DLD1 (cell line): ENCODE measurements at regions not wholly inside any gene's neighbourhood (a gene's known extent, or its start where the extent isn't known, plus 50 kb on each side); places are given as distances from the start of the nearest gene placed in this dataset.

ENCODE experiments used
- in situ Hi-C: cut with HindIII; loops from 2 replicates; pipeline ENCODE4 v1.10.0; 2017; ENCODE audit warnings: low sequenced_read_pairs

DNA sequence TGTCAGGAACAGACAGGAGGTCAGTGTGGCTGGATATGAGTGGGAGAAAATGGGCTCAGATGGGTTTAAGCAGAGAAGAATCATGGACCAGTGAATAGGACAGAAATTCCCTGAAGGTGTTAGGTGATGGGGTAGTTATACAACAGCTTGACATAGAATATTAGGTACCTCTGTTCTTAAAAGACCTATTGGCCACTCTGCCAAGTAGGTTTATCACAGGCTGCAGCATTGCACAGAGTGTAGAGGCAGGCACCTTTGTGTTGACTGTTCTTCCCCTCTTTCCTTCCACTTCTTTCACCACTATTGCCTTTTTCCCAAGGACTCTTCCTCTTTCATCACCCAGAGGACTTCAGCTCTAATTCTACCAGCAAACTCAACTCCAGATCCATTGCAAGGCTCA, 274.4 kb downstream of the CDCA7 start:
- in situ Hi-C loops, result no loop called here

- in situ Hi-C loops, result no loop called here
These were observed 275.9 kb downstream of the CDCA7 start for GRCh38 chr2:173630425-173631126.

DNA sequence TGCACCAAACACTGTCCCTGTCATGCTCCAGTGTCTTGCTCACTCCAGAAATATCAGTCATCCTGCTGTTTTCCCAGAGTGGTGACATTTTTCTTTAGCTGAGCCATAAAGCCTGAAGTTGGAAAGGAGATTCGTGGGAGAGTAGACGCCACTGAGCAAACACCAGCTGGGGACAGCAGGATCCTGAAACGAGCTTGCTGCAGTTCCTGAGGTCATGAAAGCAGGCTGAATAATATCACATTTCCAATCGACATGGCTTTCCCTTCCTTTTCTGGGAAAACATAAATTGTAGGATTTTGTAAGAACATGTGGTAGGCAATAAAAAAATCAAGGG, 276.4 kb downstream of the CDCA7 start:
- in situ Hi-C loops, result no loop called here

- in situ Hi-C loops, result loop anchor here (10.0 kb wide), 1 partner anchor 69 kb away; no protein-coding TSS in a partner anchor
These were observed 289.5 kb downstream of the CDCA7 start for GRCh38 chr2:173644146-173644545.

DNA sequence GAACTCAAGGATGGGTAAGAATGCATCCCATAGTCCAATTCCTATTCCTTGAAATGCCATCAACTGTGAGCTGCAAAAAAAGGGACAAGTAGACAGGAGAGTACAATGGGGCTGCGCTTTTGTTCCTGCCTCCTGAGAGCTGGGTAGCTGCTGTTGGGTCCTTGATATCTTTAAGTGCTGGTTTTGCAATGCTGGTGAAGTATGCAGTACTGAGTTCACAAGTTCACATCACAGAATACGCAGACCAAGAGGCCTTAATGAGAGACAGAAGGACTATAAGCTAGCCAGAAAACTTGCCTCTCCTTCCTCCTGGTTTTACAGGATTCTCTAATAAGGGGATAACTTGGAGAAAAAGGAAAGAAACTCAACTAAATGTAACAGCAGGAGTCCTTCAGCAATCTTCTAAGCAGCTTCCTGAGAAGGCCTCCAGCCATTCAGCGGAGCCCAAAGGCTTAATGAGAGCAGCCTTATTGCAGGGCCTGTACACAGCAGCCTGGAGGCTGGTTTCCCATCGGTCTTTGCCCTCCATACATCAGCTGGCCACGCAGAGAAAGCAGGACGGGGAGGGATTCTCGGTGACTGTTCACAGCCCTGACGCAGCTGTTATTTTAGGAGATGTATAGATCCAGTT, 293.1 kb downstream of the CDCA7 start:
- in situ Hi-C loops, result loop anchor here (10.0 kb wide), 1 partner anchor 73 kb away; no protein-coding TSS in a partner anchor

DNA sequence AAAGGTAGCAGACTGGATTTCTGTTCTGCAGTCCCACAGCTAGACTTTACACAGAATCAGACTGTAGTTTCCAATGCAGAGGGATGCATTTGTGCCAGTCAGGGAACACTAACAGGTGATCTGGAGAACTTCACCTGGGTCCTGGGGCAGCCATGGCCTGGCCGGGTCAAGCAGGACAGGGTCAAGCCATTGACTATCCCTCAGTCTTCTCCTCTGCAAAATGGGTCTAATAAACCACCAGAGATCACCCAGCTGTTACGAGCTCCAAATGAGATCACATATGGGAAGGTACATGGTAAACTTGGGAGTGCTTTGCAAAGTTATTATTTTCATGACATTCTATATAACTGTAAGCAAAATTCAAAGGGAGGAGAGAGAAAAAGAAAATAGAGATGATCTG, 294.1 kb downstream of the CDCA7 start:
- in situ Hi-C loops, result loop anchor here (10.0 kb wide), 1 partner anchor 74 kb away; no protein-coding TSS in a partner anchor

DNA sequence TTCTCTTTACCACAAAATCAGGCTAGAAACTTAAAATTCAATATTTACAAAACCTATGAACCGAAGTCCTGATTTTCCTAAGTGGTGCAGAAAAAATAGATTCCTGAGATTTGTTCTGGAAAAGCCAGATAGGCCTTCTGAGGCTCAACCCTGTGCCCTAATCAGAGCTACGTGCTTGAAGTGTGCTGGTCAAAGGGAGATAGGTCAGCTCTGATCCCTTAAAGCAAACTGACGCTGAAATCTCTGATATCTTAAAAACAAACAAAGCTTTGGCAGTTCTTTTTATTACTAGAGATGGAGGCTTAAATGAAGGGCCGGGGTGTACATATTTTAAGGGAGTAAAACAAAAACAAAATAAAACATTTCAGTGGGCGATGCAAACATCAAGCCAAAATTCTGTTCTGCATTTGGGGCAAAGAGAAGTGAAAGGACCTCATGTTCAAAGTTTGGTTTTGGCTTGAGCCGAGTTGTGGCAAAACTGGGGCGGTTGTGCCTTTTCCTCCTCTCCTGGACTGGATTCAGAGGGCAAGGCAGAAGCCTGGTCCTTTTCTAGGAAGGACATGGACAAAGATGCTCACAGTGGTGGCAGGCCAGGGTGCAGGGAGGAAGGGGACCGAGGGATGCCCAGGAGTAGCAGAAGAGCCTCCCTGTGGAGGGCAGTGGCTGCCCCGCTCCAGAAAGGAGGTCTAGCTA, 295.0 kb downstream of the CDCA7 start:
- in situ Hi-C loops, result loop anchor here (10.0 kb wide), 1 partner anchor 75 kb away; no protein-coding TSS in a partner anchor

DNA sequence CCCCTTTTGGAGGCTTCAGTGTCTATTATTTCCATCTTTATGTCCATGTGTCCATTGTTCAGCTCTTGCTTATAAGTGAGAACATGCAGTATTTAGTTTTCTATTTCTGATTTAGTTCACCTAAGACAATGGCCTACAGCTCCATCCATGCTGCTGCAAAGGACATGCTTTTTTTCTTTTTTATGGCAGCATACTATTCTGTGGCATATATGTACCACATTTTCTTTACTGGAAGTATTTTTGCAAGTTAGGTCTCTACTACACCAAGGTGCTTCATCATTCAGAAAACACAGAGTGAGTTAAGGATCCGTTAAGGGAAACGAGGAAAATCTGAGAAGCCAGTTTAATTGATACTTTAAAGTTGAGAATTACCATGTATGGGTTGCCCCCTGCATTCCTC, 297.2 kb downstream of the CDCA7 start:
- in situ Hi-C loops, result no loop called here

GRCh38 chr2:173652311-173652710, 297.6 kb downstream of the CDCA7 start:
- in situ Hi-C loops, result no loop called here

DNA sequence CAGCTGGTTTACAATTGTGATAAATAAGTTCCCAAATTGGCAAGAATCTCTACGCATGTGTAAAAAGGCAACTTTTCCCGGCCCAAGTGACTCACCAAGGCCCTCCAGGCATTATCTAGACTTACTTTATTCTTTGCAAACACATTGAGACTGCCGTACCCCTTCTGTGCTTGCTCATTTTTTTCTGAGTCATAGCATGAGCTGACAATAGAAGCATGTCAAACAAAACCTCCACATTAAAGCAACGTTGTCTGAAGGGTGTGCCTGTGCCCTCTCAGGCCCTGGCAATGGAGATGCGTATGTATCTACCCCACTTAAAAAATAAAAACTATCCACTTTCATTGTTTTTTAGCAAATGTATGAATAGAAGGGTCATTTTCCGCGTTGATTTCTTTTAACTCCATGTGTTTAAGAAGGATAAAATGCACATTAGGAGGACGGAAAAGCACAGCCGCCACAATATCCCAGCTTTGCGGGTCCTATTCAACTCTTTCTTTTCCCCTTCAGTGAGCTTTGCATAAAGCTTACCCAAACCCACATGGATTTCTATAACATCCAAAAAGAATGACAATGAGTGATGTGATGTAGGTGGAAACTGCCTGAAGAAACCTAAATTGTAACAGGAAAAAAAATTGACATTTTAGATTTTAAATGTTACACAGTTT, 298.2 kb downstream of the CDCA7 start:
- in situ Hi-C loops, result no loop called here

DNA sequence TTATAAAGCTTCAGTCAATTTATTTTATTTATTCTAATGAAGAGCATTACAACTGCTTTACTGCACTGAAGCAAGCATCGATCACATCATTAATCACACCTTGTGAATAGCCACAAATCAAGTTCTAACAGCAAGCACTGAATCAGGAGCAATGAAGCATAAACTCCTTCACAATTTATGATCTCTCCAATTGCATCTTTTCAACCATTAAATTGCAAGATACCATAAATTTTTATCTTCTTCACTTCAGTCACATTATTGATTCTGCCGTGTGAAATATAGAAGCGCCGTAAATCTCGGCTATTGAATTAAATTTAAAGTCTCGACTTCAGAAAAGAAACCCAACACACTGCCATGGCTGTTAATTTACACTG, 298.7 kb downstream of the CDCA7 start:
- in situ Hi-C loops, result no loop called here

GRCh38 chr2:173654161-173654895, 299.7 kb downstream of the CDCA7 start:
- in situ Hi-C loops, result no loop called here

GRCh38 chr2:173654896-173655265, 300.2 kb downstream of the CDCA7 start:
- in situ Hi-C loops, result no loop called here

GRCh38 chr2:173656086-173656485, 301.4 kb downstream of the CDCA7 start:
- in situ Hi-C loops, result no loop called here

GRCh38 chr2:173657996-173658717, 303.5 kb downstream of the CDCA7 start:
- in situ Hi-C loops, result no loop called here

DNA sequence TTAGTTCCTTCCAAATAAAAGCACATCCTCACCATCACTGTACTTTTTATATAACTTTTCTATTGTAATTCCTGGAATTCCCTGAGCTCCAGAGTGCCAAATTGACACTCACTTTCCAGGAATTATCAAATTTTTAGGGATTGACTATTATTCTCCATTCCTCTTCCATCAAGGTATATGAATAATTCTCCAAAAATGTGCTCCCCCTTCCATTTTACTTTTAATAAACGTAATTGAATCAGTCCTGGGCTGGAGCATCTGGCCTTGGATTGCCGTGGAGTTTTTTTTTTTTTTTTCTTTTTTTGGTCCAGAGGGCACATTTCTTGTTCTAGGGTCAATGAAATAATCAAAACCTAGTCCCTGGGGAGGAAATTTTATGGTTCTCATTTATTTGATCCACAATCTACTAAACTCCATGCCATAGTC, 304.3 kb downstream of the CDCA7 start:
- in situ Hi-C loops, result no loop called here

DNA sequence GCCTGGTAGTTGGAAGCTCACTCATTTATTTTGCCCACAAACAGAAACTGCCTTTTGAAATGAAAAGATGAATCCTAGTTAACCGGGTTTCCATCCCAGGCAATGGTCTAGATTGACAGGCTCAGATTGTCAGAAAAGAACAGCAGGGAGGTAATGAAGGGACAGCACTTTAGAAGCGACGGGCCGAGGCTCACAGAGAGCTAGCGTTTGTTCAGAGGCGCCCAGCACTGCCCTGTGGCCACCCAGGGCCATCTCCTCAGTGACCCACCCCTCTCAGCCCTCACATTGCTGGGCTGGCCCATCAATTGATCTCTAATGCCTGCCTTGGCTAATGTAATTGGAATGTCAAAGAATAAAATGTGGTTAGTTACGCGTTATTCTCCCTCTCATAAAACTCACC, 304.8 kb downstream of the CDCA7 start:
- in situ Hi-C loops, result no loop called here

GRCh38 chr2:173661586-173661985, 303.6 kb downstream of the SP3 start:
- in situ Hi-C loops, result no loop called here

DNA sequence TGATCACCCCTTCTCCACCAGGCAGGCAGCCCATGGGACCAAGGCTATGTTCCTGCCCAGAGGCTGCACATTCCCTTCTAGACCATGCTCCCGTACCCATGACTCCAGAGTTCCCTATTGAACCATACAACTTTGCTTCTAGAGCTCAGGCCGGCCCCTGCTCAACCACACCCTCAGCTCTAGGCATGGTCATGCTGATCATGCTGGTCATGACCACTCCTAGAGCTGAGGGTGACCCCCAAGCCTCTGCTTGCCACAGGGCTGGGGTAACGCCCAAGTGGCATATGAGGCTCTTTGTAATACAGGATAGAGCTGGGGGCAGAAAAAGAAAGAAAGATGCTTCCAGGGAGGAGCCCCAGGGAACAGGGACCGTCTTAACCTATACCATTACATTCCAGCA, 301.8 kb downstream of the SP3 start:
- in situ Hi-C loops, result no loop called here

GRCh38 chr2:173663835-173664512, 301.2 kb downstream of the SP3 start:
- in situ Hi-C loops, result no loop called here
